SK-N-SH treated with all-trans-retinoic acid at 6 μM for 48 hours (cell line): ENCODE measurements at regions not wholly inside any gene's neighbourhood (a gene's known extent, or its start where the extent isn't known, plus 50 kb on each side); places are given as distances from the start of the nearest gene placed in this dataset.

Source experiments
- ATAC-seq: fragments of 200-7000 bp; cut with Tn5 transposase; 3 replicates; pipeline ENCODE4 v1.9.1; 2020; ENCODE audit warnings: mild to moderate bottlenecking, moderate library complexity
- ARNTL ChIP-seq: fragments of 450-650 bp; formaldehyde crosslinking; IDR thresholded peaks from 2 replicates; pipeline ENCODE4 v1.5.0; 2020; ENCODE audit warnings: low read depth, mild to moderate bottlenecking, moderate library complexity, borderline replicate concordance
- BACH2 ChIP-seq: fragments of 250-450 bp; sonication (Bioruptor Pico); IDR thresholded peaks from 2 replicates; pipeline ENCODE4 v1.9.0; 2021; ENCODE audit warnings: mild to moderate bottlenecking, borderline replicate concordance
- CREB5 ChIP-seq: fragments of 250-450 bp; sonication (Bioruptor Pico); IDR thresholded peaks from 2 replicates; pipeline ENCODE4 v1.5.1; 2020; ENCODE audit warnings: low read depth, mild to moderate bottlenecking, moderate library complexity
- CSDC2 ChIP-seq: fragments of 250-450 bp; sonication (Bioruptor Pico); IDR thresholded peaks from 2 replicates; pipeline ENCODE4 v1.5.0; 2020; ENCODE audit warnings: mild to moderate bottlenecking, moderate library complexity
- CSRNP3 ChIP-seq: fragments of 250-450 bp; sonication (Bioruptor Pico); IDR thresholded peaks from 2 replicates; pipeline ENCODE4 v1.5.1; 2021; ENCODE audit warnings: mild to moderate bottlenecking, moderate library complexity
- ESRRG ChIP-seq: fragments of 250-450 bp; sonication (Bioruptor Pico); IDR thresholded peaks from 2 replicates; pipeline ENCODE4 v1.6.1; 2021; ENCODE audit warnings: mild to moderate bottlenecking
- GLIS3 ChIP-seq: fragments of 250-450 bp; sonication (Bioruptor Pico); IDR thresholded peaks from 2 replicates; pipeline ENCODE4 v1.5.0; 2020; ENCODE audit warnings: mild to moderate bottlenecking, moderate library complexity
- ISL1 ChIP-seq: fragments of 250-450 bp; sonication (Bioruptor Pico); IDR thresholded peaks from 2 replicates; pipeline ENCODE4 v2.1.2; 2022; ENCODE audit warnings: mild to moderate bottlenecking, moderate library complexity
- OSR1 ChIP-seq: fragments of 250-450 bp; sonication (Bioruptor Pico); IDR thresholded peaks from 2 replicates; pipeline ENCODE4 v1.8.0; 2022; ENCODE audit warnings: moderate library complexity, mild to moderate bottlenecking, inconsistent platforms
- PATZ1 ChIP-seq: fragments of 250-450 bp; sonication (Bioruptor Pico); IDR thresholded peaks from 2 replicates; pipeline ENCODE4 v1.8.0; 2020; ENCODE audit warnings: mild to moderate bottlenecking, moderate library complexity, borderline replicate concordance
- POU6F1 ChIP-seq: fragments of 250-450 bp; sonication (Bioruptor Pico); IDR thresholded peaks from 2 replicates; pipeline ENCODE4 v1.8.0; 2021; ENCODE audit warnings: low read depth, mild to moderate bottlenecking, moderate library complexity, borderline replicate concordance
- PPARA ChIP-seq: fragments of 250-450 bp; sonication (Bioruptor Pico); IDR thresholded peaks from 2 replicates; pipeline ENCODE4 v1.5.0; 2020; ENCODE audit warnings: mild to moderate bottlenecking, borderline replicate concordance
- RARB ChIP-seq: fragments of 250-450 bp; sonication (Bioruptor Pico); IDR thresholded peaks from 2 replicates; pipeline ENCODE4 v1.8.0; 2021; ENCODE audit warnings: mild to moderate bottlenecking, moderate library complexity
- SNAI2 ChIP-seq: fragments of 250-450 bp; sonication (Bioruptor Pico); IDR thresholded peaks from 2 replicates; pipeline ENCODE4 v1.5.0; 2020; ENCODE audit warnings: mild to moderate bottlenecking, moderate library complexity
- TCF4 ChIP-seq: fragments of 250-450 bp; sonication (Bioruptor Pico); IDR thresholded peaks from 2 replicates; pipeline ENCODE4 v1.8.0; 2021; ENCODE audit warnings: mild to moderate bottlenecking, moderate library complexity, borderline replicate concordance
- TOX ChIP-seq: fragments of 250-450 bp; sonication (Bioruptor Pico); IDR thresholded peaks from 2 replicates; pipeline ENCODE4 v1.8.0; 2021; ENCODE audit warnings: mild to moderate bottlenecking, moderate library complexity, borderline replicate concordance
- TSHZ2 ChIP-seq: fragments of 250-450 bp; sonication (Bioruptor Pico); IDR thresholded peaks from 2 replicates; pipeline ENCODE4 v1.5.0; 2020; ENCODE audit warnings: mild to moderate bottlenecking, moderate library complexity
- ZC3H10 ChIP-seq: fragments of 250-450 bp; sonication (Bioruptor Pico); IDR thresholded peaks from 2 replicates; pipeline ENCODE4 v1.5.1; 2021; ENCODE audit warnings: mild to moderate bottlenecking, moderate library complexity
- ZFP30 ChIP-seq: fragments of 450-650 bp; formaldehyde crosslinking; IDR thresholded peaks from 2 replicates; pipeline ENCODE4 v1.5.0; 2022; ENCODE audit warnings: mild to moderate bottlenecking, moderate library complexity
- ZNF565 ChIP-seq: fragments of 450-650 bp; formaldehyde crosslinking; conservative IDR thresholded peaks from 2 replicates; pipeline ENCODE4 v1.5.0; 2020; ENCODE audit warnings: low read depth, mild to moderate bottlenecking, moderate library complexity
- ZNF70 ChIP-seq: fragments of 450-650 bp; formaldehyde crosslinking; IDR thresholded peaks from 2 replicates; pipeline ENCODE4 v1.5.0; 2020; ENCODE audit warnings: mild to moderate bottlenecking, moderate library complexity

GRCh38 chr9:79195879-79196278 lies 375.9 kb upstream of the TLE4 start:
- ATAC-seq, result peak; percentile 75

GRCh38 chr9:79196606-79197005 lies 375.2 kb upstream of the TLE4 start:
- TF ChIP-seq CSDC2 (CRISPR knock-in tag) (no peak), ISL1 (peak; percentile 45)
- peak; percentile 34; the same call in 2 of the 3 replicates for ATAC-seq

More at GRCh38 chr9:79195879-79196278, 375.9 kb upstream of the TLE4 start:
- TF ChIP-seq POU6F1 (CRISPR knock-in tag) (no peak), ZFP30 (CRISPR knock-in tag) (no peak)

- TF ChIP-seq ARNTL (CRISPR knock-in tag) (no peak), OSR1 (CRISPR knock-in tag) (no peak), ISL1 (no peak), PPARA (CRISPR knock-in tag) (no peak), ZNF70 (CRISPR knock-in tag) (no peak), CSRNP3 (CRISPR knock-in tag) (no peak), TSHZ2 (CRISPR knock-in tag) (no peak), BACH2 (CRISPR knock-in tag) (no peak)
- no peak for ATAC-seq
These were observed 371.4 kb upstream of the TLE4 start for GRCh38 chr9:79200336-79200735.

- no peak for TF ChIP-seq OSR1 (CRISPR knock-in tag)
- no peak for TF ChIP-seq ZC3H10
- TF ChIP-seq ZFP30 (CRISPR knock-in tag), result no peak
- no peak for TF ChIP-seq SNAI2
- no peak for TF ChIP-seq CSRNP3 (CRISPR knock-in tag)
- TF ChIP-seq ZNF70 (CRISPR knock-in tag), result no peak
- no peak for TF ChIP-seq RARB (CRISPR knock-in tag)
- TF ChIP-seq TOX (CRISPR knock-in tag), result no peak
- no peak for TF ChIP-seq ESRRG (CRISPR knock-in tag)
- no peak for TF ChIP-seq CSDC2 (CRISPR knock-in tag)
- no peak for TF ChIP-seq CREB5 (CRISPR knock-in tag)
- no peak for TF ChIP-seq POU6F1 (CRISPR knock-in tag)
- no peak for TF ChIP-seq PATZ1 (CRISPR knock-in tag)
- no peak for TF ChIP-seq TCF4 (CRISPR knock-in tag)
- no peak for TF ChIP-seq BACH2 (CRISPR knock-in tag)
- no peak for TF ChIP-seq ARNTL (CRISPR knock-in tag)
- no peak for TF ChIP-seq ISL1
- no peak for TF ChIP-seq PPARA (CRISPR knock-in tag)
- no peak for TF ChIP-seq GLIS3 (CRISPR knock-in tag)
- TF ChIP-seq ZNF565, result no peak
These were observed 370.1 kb upstream of the TLE4 start for GRCh38 chr9:79201636-79202035.

More at GRCh38 chr9:79201636-79202035, 370.1 kb upstream of the TLE4 start:
- ATAC-seq, result no peak
